Heart right ventricle (tissue), 16 donors: ENCODE measurements at regions not wholly inside any gene's neighbourhood (a gene's known extent, or its start where the extent isn't known, plus 50 kb on each side); places are given as distances from the start of the nearest gene placed in this dataset.
"Not testable (repeated sequence)": the region's sequence is repeated elsewhere in the genome, so short reads cannot be mapped to it uniquely, and the experiment has no call there.

Source experiments
- ATAC-seq, 8 donors: fragments of 200-7000 bp; cut with Tn5 transposase; one replicate each; pipeline ENCODE4 v1.9.1; 2020; ENCODE audit warnings: mild to moderate bottlenecking in 8 of 8, moderate library complexity in 8 of 8, moderate number of reproducible peaks in 1 of 8
- DNase-seq, 2 donors: peaks; one replicate each; pipeline ENCODE4 v3.0.0-alpha.2; 2020
- H3K27ac ChIP-seq, 10 donors: fragments of 200-600 bp; sonication (generic) in 2 of 10; one replicate each; pipeline versions ENCODE4 v1.5.0 to v1.8.0; 2020 to 2022; ENCODE audit warnings: mild to moderate bottlenecking in 3 of 10
- H3K27me3 ChIP-seq, 7 donors: fragments of 200-600 bp; one replicate each; pipeline ENCODE4 v1.8.0; 2021 to 2022; ENCODE audit warnings: mild to moderate bottlenecking in 2 of 7
- H3K36me3 ChIP-seq, 9 donors: fragments of 200-600 bp; sonication (generic) in 1 of 9; one replicate each; pipeline versions ENCODE4 v1.5.0 to v1.8.0; 2020 to 2022; ENCODE audit warnings: mild to moderate bottlenecking in 2 of 9
- H3K4me1 ChIP-seq, 9 donors: fragments of 200-600 bp; sonication (generic) in 1 of 9; one replicate each; pipeline versions ENCODE4 v1.5.0 to v1.8.0; 2020 to 2022; ENCODE audit warnings: mild to moderate bottlenecking in 4 of 9
- H3K4me3 ChIP-seq, 10 donors: fragments of 200-600 bp; sonication (generic) in 2 of 10; one replicate each; pipeline versions ENCODE4 v1.5.0 to v1.8.0; 2020 to 2022; ENCODE audit warnings: mild to moderate bottlenecking in 7 of 10, moderate library complexity in 2 of 10
- H3K9me3 ChIP-seq, 11 donors: fragments of 200-600 bp in 10 of 11; sonication (generic) in 2 of 11; one replicate each; pipeline versions ENCODE4 v1.5.0 to v1.8.0; 2013 to 2022; ENCODE audit warnings: mild to moderate bottlenecking in 2 of 11, control low read depth in 1 of 11, moderate library complexity in 1 of 11
- CTCF ChIP-seq, 9 donors: fragments of 200-600 bp; sonication (generic) in 2 of 9; IDR thresholded peaks; one replicate each; pipeline versions ENCODE4 v1.5.0 to v1.8.0; 2021 to 2022; ENCODE audit warnings: antibody characterized with exemption in 9 of 9, mild to moderate bottlenecking in 5 of 9, moderate library complexity in 1 of 9
- WGBS, 2 donors: extraction: QIAGEN DNeasy Blood & Tissue Kit; methylation state at CpG; one replicate each; pipeline ENCODE4 v1.1.7; 2013; ENCODE audit warnings: inconsistent platforms in 1 of 2; 5-methylcytosine and 5-hydroxymethylcytosine counted together
- intact Hi-C, 10 donors: fragments of 100-400 bp; cut with DNase I; formaldehyde crosslinking; loops; one replicate each; pipeline versions ENCODE4 v1.11.1 to v1.14.2; 2022
- donor health status: Arrhythmogenic right ventricular cardiomyopathy.
- donor health status: ischemic (EF 13 %, LVEDD 7.1; RV severe dilation, severe dysfunction).
- donor health status: healthy with polysubstance abuse.
- donor health status: DM: no; HTN: yes; CAD: no.
- donor health status: DM: no; HTN: no; CAD: no.
- donor health status: ischemic (EF 25% LVEDD 6.9; RV normal size, moderate dysfunction).
- donor health status: ischemic (EF 25% LVEDD 5.7; RV mildly dilated, moderate dysfunction).
- donor health status: healthy.
- donor health status: DM: yes; HTN: yes; CAD: no.
- donor health status: Ischemic cardiomyopathy.
- donor health status: ischemic (EF 35%, LVEDD 5.7; RV mildly dilated, moderate dysfunction).
- donor health status: nonischemic (EF 11% LVEDD 7.7; RV severe dilation, severe dysfunction).
- donor health status: DM: yes; HTN: yes; CAD: no.
- donor health status: PGD.
- donor health status: ischemic (EF 29% LVEDD 5.4; RV normal size, mild dysfunction).
- donor health status: nonischemic (EF 23%, LVEDD 6.1; RV moderate dilation, normal function).

GRCh38 chr6:141878686-141879085 is 254.0 kb upstream of the GJE1 start:
- no peak for DNase-seq
- peaks cover 0 to under 1% (median 0%) of the 10 kb centered on the region in 11 donors for H3K9me3 ChIP-seq
- no peaks in the 10 kb centered on the region for H3K4me1 ChIP-seq
- no peak overlapping the region for H3K4me3 ChIP-seq
- ATAC-seq: no peak
- no peak for TF ChIP-seq CTCF (IDR thresholded peaks at IDR 0.05)
- H3K27me3 ChIP-seq: no peaks in the 10 kb centered on the region
- H3K27ac ChIP-seq: no peak overlapping the region
- intact Hi-C loops: no loop called here
- no peaks in the 10 kb centered on the region for H3K36me3 ChIP-seq

- intact Hi-C loops: no loop called here
- Histone ChIP-seq H3K27me3 (no peaks in the 10 kb centered on the region), H3K27ac (no peak overlapping the region), H3K4me3 (no peak overlapping the region), H3K36me3 (no peaks in the 10 kb centered on the region), H3K4me1 (no peaks in the 10 kb centered on the region), H3K9me3 (no peaks in the 10 kb centered on the region)
- ATAC-seq (no peak), DNase-seq (no peak)
- 90 to 92% methylated on average over 2 of the region's 2 CpGs for WGBS, 2 donors
- no peak for TF ChIP-seq CTCF (IDR thresholded peaks at IDR 0.05)
Observed at GRCh38 chr6:141877275-141877983, 255.3 kb upstream of the GJE1 start.

GRCh38 chr6:141874930-141875602 is 257.7 kb upstream of the GJE1 start:
- WGBS, 2 donors: 69 to 72% methylated on average over 6 of the region's 6 CpGs
- no peaks in the 10 kb centered on the region for H3K9me3 ChIP-seq
- intact Hi-C loops: no loop called here

GRCh38 chr6:141869509-141869908 is 263.2 kb upstream of the GJE1 start:
- H3K4me1 ChIP-seq: not testable (repeated sequence)

More at GRCh38 chr6:141874930-141875602, 257.7 kb upstream of the GJE1 start:
- H3K27ac ChIP-seq: no peak overlapping the region
- H3K4me3 ChIP-seq: no peak overlapping the region
- TF ChIP-seq CTCF (IDR thresholded peaks at IDR 0.05): no peak
- no peaks in the 10 kb centered on the region for H3K4me1 ChIP-seq
- DNase-seq: no peak
- ATAC-seq: no peak
- no peaks in the 10 kb centered on the region for H3K27me3 ChIP-seq
- no peaks in the 10 kb centered on the region for H3K36me3 ChIP-seq

GRCh38 chr6:141867767-141868166 is 265.0 kb upstream of the GJE1 start:
- Histone ChIP-seq H3K27ac (no peak overlapping the region), H3K9me3 (no peaks in the 10 kb centered on the region), H3K36me3 (no peaks in the 10 kb centered on the region), H3K27me3 (no peaks in the 10 kb centered on the region), H3K4me3 (no peak overlapping the region), H3K4me1 (no peaks in the 10 kb centered on the region)
- TF ChIP-seq CTCF (IDR thresholded peaks at IDR 0.05): no peak
- 84 to 86% methylated on average over 6 of the region's 6 CpGs for WGBS, 2 donors
- DNase-seq (no peak), ATAC-seq (no peak)
- intact Hi-C loops: no loop called here

More at GRCh38 chr6:141869509-141869908, 263.2 kb upstream of the GJE1 start:
- H3K9me3 ChIP-seq, H3K4me3 ChIP-seq, H3K27me3 ChIP-seq, DNase-seq, ATAC-seq, intact Hi-C loops, H3K27ac ChIP-seq, H3K36me3 ChIP-seq: not testable (repeated sequence)
- 75 to 79% methylated on average over 2 of the region's 2 CpGs for WGBS, 2 donors
